Activated CD8-positive, alpha-beta memory T cell treated with anti-CD3 and anti-CD28 coated beads for 1 hour (primary cell): ENCODE measurements at regions not wholly inside any gene's neighbourhood (a gene's known extent, or its start where the extent isn't known, plus 50 kb on each side); places are given as distances from the start of the nearest gene placed in this dataset.

Experiments
- DNase-seq, 2 donors: peaks; one replicate each; pipeline ENCODE4 v3.0.0-alpha.2; 2020; ENCODE audit warnings: low read depth in 1 of 2; ENCODE audit errors: extremely low read depth in 1 of 2

DNA sequence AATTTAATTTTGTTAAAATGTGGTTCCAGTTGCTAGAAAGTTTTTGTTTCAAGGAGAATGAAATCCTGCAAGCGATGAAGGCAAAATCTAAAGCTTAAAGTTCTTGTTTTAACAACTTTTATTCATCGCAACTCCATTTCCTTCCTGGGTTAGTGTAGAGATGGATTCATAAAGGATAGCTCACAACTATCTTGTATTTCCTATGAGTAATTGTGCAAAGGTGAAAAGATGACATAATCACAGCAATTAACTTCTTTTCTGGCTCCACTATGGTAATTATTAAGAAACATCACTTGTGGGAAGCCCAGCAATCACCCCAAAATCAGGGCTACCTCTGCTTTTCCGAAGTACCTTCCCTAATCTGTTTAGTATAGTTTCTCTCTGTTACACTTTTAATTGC, 80.8 kb upstream of the SEMA6A start:
- DNase-seq, result no peak

- no peak for DNase-seq
Measured at GRCh38 chr5:116654925-116655324, 80.3 kb upstream of the SEMA6A start.

DNA sequence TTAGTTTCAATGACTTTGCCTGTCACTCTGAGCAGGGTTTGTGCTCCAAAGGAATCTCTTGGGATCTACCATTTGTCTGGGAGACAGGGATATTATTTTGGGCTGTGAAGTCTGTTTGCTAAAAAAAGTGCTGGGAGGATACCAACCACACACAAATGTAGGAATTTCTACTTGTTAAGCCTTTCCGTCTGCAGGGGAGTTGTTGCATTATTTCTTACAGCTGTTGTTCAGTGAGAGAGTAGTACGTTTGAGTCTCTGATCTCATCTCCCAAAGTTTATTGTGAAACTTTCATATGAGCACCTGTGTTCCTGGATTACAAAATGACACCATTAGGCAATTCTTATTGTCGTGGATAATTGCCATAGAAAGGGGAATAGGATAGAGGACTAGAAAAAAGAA, 78.3 kb upstream of the SEMA6A start:
- no peak for DNase-seq

GRCh38 chr5:116652196-116652729, 77.6 kb upstream of the SEMA6A start:
- DNase-seq, result no peak

- no peak for DNase-seq
Measured at GRCh38 chr5:116651653-116652052, 77.0 kb upstream of the SEMA6A start.

- DNase-seq, result no peak
Measured at GRCh38 chr5:116650964-116651363, 76.3 kb upstream of the SEMA6A start.

- no peak for DNase-seq
Measured at GRCh38 chr5:116650544-116650943, 75.9 kb upstream of the SEMA6A start.

- no peak for DNase-seq
Measured at GRCh38 chr5:116646611-116647289, 72.1 kb upstream of the SEMA6A start.

DNA sequence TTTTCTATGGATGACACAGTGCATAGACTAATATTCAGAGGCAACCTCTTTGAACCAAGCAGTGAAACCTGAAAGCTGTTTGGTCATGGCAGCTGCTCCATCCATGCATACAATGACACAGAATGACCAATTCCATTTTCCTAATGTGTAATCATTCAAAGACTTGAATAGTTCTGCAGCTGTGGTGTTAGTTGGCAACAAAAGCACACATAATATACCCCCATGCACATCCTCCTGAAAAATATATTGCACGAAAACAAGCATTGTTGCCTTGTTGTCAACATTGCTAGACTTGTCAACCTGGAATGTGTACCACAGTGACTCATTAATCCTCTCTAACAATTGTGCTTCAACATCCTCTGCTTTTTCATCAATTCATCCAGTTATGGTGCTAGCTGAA, 71.0 kb upstream of the SEMA6A start:
- no peak for DNase-seq

DNA sequence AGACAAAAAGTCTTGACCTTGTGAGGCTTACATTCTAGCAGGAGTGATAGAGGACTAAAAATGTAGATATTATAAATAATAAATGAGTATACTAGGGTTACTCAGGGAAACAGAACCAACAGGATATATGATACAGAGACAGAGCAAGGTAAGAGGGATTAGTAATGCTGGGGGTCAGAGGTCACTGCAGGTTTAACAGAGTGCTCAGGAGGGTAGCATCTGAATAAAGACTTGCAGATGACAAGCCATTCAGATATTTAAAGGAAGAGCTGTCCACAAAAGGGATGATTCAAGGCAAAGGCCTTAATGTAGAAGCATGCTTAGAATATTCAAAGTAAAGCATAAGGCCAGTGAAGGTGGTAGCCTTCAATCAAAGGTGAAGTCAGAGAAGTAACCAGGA, 65.6 kb upstream of the SEMA6A start:
- DNase-seq, result no peak

GRCh38 chr5:116637149-116637740, 62.6 kb upstream of the SEMA6A start:
- DNase-seq, result no peak

- no peak for DNase-seq
Measured at GRCh38 chr5:116632890-116633289, 58.3 kb upstream of the SEMA6A start.

GRCh38 chr5:116631147-116631546, 56.5 kb upstream of the SEMA6A start:
- DNase-seq, result no peak

DNA sequence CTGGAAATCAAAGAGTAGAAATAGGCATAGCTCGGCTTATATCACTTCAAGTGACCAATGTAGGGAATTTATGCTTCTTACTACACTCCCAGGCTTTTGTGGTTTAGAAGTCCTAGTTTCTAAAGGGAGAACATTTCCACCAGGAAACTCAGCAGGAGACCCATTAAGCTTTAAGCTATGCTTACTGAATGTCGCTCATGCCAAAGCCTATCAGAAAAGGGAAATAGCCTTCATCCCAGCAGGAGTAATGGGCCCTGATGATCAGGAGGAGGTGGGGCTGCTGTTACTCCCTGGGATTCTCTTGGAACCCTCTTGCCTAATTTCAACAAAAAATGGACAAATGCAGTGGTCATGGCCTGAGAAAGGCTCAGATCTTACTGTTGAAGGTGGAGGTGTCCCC, 54.5 kb upstream of the SEMA6A start:
- DNase-seq, result no peak

GRCh38 chr5:116626945-116627679, 52.5 kb upstream of the SEMA6A start:
- no peak for DNase-seq

- no peak for DNase-seq
Measured at GRCh38 chr5:116626272-116626723, 51.7 kb upstream of the SEMA6A start.
